Mucosa of rectum (tissue), 2 donors: ENCODE measurements at regions not wholly inside any gene's neighbourhood (a gene's known extent, or its start where the extent isn't known, plus 50 kb on each side); places are given as distances from the start of the nearest gene placed in this dataset.
"Not testable (repeated sequence)": the region's sequence is repeated elsewhere in the genome, so short reads cannot be mapped to it uniquely, and the experiment has no call there.

Experiments used
- H3K27ac ChIP-seq, 2 donors: one replicate each; pipeline ENCODE4 v1.7.0; 2013; ENCODE audit warnings: inconsistent platforms in 2 of 2, low read depth in 2 of 2, low read length in 2 of 2
- H3K27me3 ChIP-seq, 2 donors: one replicate each; pipeline ENCODE4 v1.7.0; 2013; ENCODE audit warnings: low read length in 2 of 2; ENCODE audit not compliant: control insufficient read depth in 2 of 2, insufficient read depth in 2 of 2
- H3K36me3 ChIP-seq, 2 donors: one replicate each; pipeline ENCODE4 v1.7.0; 2013; ENCODE audit warnings: low read length in 2 of 2; ENCODE audit not compliant: control insufficient read depth in 2 of 2, insufficient read depth in 2 of 2
- H3K4me1 ChIP-seq, 2 donors: one replicate each; pipeline ENCODE4 v1.7.0; 2013; ENCODE audit warnings: low read length in 2 of 2, mild to moderate bottlenecking in 1 of 2; ENCODE audit not compliant: control insufficient read depth in 2 of 2, insufficient read depth in 2 of 2
- H3K4me3 ChIP-seq, 2 donors: one replicate each; pipeline ENCODE4 v1.7.0; 2013; ENCODE audit warnings: low read length in 2 of 2
- H3K9ac ChIP-seq, 2 donors: one replicate each; pipeline ENCODE4 v1.7.0; 2013; ENCODE audit warnings: low read length in 2 of 2, low read depth in 1 of 2, mild to moderate bottlenecking in 1 of 2
- H3K9me3 ChIP-seq, 2 donors: one replicate each; pipeline ENCODE4 v1.7.0; 2013; ENCODE audit warnings: low read length in 2 of 2; ENCODE audit not compliant: control insufficient read depth in 2 of 2
- donor health status: healthy.
- donor health status: Normal muscosa, but diverticular disease.

DNA sequence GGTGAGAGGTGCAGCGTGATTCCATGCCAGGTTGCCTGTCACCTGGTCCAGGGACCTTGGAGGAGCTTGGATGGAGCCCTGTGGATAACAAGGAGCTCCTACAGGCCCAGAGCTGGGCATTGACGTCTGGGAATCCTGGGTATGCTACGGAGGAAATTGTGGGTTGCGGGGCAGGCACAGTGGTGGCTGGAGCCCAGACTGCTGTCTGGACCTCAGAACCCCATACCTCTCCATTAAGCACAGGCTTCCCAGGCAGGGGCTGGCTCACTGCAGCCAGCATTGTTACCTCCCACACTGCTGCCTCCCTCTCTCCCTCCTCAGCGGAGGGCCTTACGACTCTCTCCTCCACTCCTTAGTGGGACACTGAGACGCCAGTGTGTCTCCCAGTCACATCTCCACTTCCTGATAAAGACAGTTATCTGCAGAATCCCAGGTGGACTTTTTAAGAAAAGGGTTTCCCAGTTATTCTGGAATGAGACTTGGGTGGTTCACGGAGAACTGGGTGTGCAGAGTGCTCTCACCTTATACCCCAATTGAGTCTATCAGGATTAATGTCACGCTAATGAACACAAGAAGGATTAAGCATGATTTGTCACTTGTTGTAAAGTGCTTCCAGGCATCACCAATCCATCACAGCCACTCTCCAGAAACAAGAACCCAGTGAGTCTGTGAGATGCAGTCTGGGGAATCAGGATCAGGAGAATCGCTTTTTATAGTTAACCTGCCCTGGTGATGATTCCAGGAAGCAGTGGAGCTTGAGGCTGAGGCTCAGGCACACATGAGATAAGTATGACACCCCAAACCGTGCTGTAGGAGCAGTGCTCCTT lies 309.4 kb downstream of the RPS24 start:
- Histone ChIP-seq H3K27ac (no peak overlapping the region), H3K27me3 (no peaks in the 10 kb centered on the region), H3K9ac (no peak overlapping the region), H3K9me3 (no peaks in the 10 kb centered on the region), H3K36me3 (no peaks in the 10 kb centered on the region), H3K4me3 (no peak overlapping the region), H3K4me1 (no peaks in the 10 kb centered on the region)

DNA sequence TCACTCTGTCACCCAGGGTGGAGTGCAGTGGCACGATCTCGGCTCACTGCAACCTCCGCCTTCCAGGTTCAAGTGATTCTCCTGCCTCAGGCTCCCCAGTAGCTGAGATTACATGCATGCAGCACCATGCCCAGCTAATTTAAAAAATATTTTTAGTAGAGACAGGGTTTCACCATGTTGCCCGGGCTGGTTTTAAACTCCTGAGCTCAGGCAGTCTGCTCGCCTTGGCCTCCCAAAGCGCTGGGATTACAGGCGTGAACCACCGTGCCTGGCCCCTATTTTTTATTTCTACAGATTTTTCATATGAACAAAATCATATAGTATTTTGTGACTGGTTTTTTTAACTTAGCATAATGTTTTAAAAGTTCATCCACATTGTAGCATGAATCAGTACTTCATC lies 310.6 kb downstream of the RPS24 start:
- H3K27ac ChIP-seq, H3K27me3 ChIP-seq, H3K4me1 ChIP-seq, H3K9ac ChIP-seq, H3K36me3 ChIP-seq, H3K9me3 ChIP-seq, H3K4me3 ChIP-seq: not testable (repeated sequence)

GRCh38 chr10:78345515-78345914 lies 311.9 kb downstream of the RPS24 start:
- not testable (repeated sequence) for H3K9ac ChIP-seq, H3K4me1 ChIP-seq, H3K27ac ChIP-seq, H3K4me3 ChIP-seq, H3K27me3 ChIP-seq, H3K9me3 ChIP-seq, H3K36me3 ChIP-seq

DNA sequence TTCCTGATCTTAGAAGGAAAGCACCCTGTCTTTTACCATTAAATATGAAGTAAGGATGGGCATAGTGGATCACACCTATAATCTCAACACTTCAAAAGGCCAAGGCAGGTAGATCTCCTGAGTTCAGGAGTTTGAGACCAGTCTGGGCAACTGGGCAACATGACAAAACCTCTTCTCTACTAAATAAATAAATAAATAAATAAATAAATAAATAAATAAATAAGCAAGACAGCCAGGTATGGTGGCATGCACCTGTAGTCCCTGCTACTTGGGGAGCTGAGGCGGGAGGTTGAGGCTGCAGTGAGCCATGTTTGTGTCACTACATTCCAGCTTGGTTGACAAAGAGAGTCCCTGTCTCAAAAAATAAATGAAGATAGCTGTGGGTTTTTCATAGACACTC lies 313.1 kb downstream of the RPS24 start:
- Histone ChIP-seq H3K27ac (no peak overlapping the region), H3K9me3 (no peaks in the 10 kb centered on the region), H3K4me1 (no peaks in the 10 kb centered on the region), H3K4me3 (no peak overlapping the region), H3K9ac (no peak overlapping the region), H3K36me3 (no peaks in the 10 kb centered on the region), H3K27me3 (no peaks in the 10 kb centered on the region)

DNA sequence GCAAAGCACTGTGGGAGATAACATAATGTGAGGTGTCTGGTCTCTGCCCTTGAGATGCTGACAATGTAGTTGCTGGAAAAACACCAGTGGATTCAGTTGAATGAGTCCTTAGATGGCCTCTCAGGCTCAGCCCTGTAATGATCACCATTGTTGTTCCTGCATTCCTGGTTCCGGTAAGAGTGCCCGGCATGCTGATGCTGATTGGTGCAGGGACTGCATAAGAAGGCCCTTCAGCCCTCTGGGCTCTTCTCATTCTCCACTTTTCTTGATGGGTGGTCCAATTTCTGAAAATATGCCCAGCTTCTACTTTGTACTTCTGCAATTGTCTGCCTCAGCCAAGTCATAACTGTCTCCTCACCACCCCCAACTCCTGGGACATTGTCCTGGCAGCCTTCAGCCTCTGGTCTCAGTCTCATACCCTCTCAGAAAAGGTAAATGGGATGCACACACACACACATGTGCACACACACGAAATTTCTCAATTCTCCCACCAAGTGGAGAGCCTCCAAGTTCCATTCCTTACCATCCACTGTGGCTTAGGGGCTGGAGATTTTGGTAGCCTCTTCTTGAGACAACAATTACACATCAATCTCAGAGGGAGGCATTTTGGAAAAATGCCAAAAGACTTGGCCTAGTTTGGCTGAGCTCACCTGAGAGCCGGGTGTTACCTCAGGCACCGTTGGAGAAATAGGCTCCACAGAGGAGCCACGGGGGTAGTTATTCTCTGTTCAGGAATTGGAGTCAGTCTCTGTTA lies 314.9 kb downstream of the RPS24 start:
- no peak overlapping the region for H3K27ac ChIP-seq
- no peaks in the 10 kb centered on the region for H3K4me1 ChIP-seq
- H3K9me3 ChIP-seq: no peaks in the 10 kb centered on the region
- no peak overlapping the region for H3K4me3 ChIP-seq
- no peak overlapping the region for H3K9ac ChIP-seq
- no peaks in the 10 kb centered on the region for H3K36me3 ChIP-seq
- no peaks in the 10 kb centered on the region for H3K27me3 ChIP-seq

DNA sequence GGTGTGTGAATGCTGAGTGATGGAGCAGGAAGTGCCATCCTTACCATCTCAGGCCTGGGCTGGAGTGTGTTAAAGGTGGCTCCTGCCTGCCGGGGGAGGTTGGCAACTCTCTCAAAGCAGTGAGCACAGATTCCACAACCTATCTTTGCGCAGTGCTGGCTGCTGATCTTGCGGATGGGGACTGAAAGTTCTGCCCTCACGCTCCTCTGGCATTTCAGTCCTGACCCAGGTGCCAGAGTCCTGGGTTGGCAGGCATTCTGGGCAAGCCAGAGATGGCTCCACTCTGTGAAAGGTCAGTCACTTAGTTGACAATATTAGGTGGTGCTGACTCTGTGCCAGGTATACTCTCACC lies 315.5 kb downstream of the RPS24 start:
- Histone ChIP-seq H3K36me3 (no peaks in the 10 kb centered on the region), H3K4me1 (no peaks in the 10 kb centered on the region), H3K27me3 (no peaks in the 10 kb centered on the region), H3K4me3 (no peak overlapping the region), H3K27ac (no peak overlapping the region), H3K9me3 (no peaks in the 10 kb centered on the region), H3K9ac (no peak overlapping the region)

GRCh38 chr10:78349911-78350663 lies 316.4 kb downstream of the RPS24 start:
- H3K27ac ChIP-seq: no peak overlapping the region
- H3K4me1 ChIP-seq: no peaks in the 10 kb centered on the region
- H3K4me3 ChIP-seq: no peak overlapping the region
- no peaks in the 10 kb centered on the region for H3K9me3 ChIP-seq
- H3K36me3 ChIP-seq: no peaks in the 10 kb centered on the region
- H3K27me3 ChIP-seq: no peaks in the 10 kb centered on the region
- no peak overlapping the region for H3K9ac ChIP-seq

DNA sequence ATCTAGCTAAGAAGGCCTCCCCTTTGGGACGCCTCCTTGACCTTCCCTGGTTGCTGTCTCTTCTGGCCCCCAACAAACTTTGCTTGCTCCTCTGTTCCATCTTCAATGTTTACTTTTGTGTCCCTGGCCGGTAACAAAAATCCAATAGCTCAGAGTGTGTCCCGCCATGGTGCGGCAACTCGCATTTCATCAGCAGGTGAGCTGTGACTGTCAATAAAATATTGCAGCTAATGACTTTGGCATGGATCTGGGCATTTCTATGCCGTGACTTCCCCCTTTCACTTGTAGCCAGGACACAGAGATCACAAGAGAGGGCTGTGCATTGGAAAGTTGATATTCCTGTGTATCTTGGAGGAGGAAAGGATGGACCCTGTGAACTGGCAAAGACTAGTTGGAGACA lies 317.6 kb downstream of the RPS24 start:
- no peaks in the 10 kb centered on the region for H3K9me3 ChIP-seq
- no peaks in the 10 kb centered on the region for H3K4me1 ChIP-seq
- H3K9ac ChIP-seq: no peak overlapping the region
- no peak overlapping the region for H3K4me3 ChIP-seq
- no peaks in the 10 kb centered on the region for H3K36me3 ChIP-seq
- no peaks in the 10 kb centered on the region for H3K27me3 ChIP-seq
- H3K27ac ChIP-seq: no peak overlapping the region

DNA sequence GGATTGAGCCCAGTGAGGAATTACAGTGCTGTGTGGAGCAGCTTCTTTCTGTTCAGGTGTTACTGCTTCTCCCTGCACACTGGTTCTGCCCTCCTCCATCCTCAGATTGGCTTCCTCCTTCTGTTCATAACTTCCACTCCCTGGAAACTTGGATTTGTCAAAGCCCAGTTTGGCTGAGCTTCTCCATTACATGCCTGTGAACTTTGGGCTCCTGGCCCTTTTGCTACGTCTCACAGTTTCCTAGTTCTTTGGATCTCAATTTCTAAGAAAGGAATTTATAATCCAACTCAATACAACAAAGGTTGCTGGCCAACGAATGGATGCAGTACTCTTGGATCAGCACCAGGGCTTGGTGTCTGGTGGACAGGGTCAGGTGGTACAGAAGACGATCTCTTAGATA lies 318.1 kb downstream of the RPS24 start:
- Histone ChIP-seq H3K36me3 (no peaks in the 10 kb centered on the region), H3K4me3 (no peak overlapping the region), H3K9ac (no peak overlapping the region), H3K27me3 (no peaks in the 10 kb centered on the region), H3K9me3 (no peaks in the 10 kb centered on the region), H3K4me1 (no peaks in the 10 kb centered on the region), H3K27ac (no peak overlapping the region)

DNA sequence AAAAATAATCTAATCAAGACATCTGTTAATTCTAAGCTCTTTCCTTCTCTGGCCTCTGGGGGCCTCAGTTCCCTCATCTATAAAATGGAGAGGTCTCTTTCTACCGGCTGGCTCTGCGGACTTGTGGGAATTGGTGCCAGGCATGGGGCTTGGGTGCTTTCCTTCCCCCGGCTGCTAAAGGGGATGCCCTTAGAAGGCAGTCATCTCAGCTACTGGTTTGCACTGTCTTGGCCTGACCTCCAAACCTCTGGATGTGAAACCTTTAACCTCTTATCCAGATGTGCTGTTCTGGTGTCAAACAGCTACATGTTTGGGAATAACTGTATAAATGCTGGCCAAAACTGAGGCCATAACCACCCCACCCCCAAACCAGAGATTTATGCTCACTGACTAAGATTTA lies 320.0 kb downstream of the RPS24 start:
- Histone ChIP-seq H3K27me3 (no peaks in the 10 kb centered on the region), H3K36me3 (no peaks in the 10 kb centered on the region), H3K9me3 (no peaks in the 10 kb centered on the region), H3K9ac (no peak overlapping the region), H3K27ac (no peak overlapping the region), H3K4me3 (no peak overlapping the region), H3K4me1 (no peaks in the 10 kb centered on the region)
